GM12878 (cell line): ENCODE measurements at regions not wholly inside any gene's neighbourhood (a gene's known extent, or its start where the extent isn't known, plus 50 kb on each side); places are given as distances from the start of the nearest gene placed in this dataset.

ENCODE experiments used
- EP300 ChIP-seq, 2 experiments: fragments of 150-350 bp in 1 of 2; IDR thresholded peaks; 2 replicates each; pipeline ENCODE4 v1.6.1; 2011 to 2012; ENCODE audit warnings: low read depth in 2 of 2, low read length in 2 of 2, borderline replicate concordance in 1 of 2, improper control_type of control experiment in 1 of 2, inconsistent platforms in 1 of 2; ENCODE audit not compliant: control insufficient read depth in 1 of 2
- RAD21 ChIP-seq: IDR thresholded peaks from 2 replicates; pipeline ENCODE4 v1.6.1; 2011; ENCODE audit warnings: mild to moderate bottlenecking, low read depth, low read length, moderate library complexity; ENCODE audit not compliant: insufficient read depth
- SUZ12 ChIP-seq: fragments of 200-600 bp; sonication (generic); IDR thresholded peaks from one replicate; pipeline ENCODE4 v1.6.1; 2018; ENCODE audit warnings: antibody characterized with exemption, mild to moderate bottlenecking; ENCODE audit not compliant: unreplicated experiment
- TCF12 ChIP-seq: IDR thresholded peaks from 2 replicates; pipeline ENCODE4 v1.6.1; 2011; ENCODE audit warnings: low read depth, mild to moderate bottlenecking, low read length
- ZSCAN29 ChIP-seq: fragments of 450-650 bp; IDR thresholded peaks from 2 replicates; pipeline ENCODE4 v1.6.1; 2017; ENCODE audit warnings: mild to moderate bottlenecking, moderate library complexity
- TF ChIP-seq, protein P1 (sequence below): IDR thresholded peaks from 2 replicates; pipeline ENCODE4 v1.6.1; 2012; ENCODE audit warnings: low read depth, low read length, improper control_type of control experiment
- TF ChIP-seq, protein P2 (sequence below): IDR thresholded peaks from 2 replicates; pipeline ENCODE4 v1.6.1; 2012; ENCODE audit warnings: low read length, inconsistent platforms

DNA sequence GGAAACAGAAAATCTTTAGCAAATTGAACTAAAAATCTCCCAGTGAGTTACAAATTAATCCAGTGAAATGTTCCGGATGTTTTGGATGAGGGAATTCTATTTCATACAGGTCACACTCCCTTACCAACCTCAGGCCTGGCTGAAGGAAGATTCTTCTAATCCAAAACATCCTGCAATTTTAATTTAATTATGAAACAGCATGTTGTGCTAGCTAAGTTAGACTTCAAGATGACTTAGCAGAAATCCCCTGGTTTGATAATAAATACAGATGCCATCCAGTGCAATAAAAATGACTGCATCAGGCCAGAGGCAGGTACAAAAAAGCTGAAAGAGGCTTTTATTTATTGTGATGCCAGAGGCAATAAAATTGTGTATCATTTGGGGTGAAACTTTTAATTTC lies 96.7 kb upstream of the CLDN10 start:
- TF ChIP-seq ZSCAN29: no peak
- TF ChIP-seq, protein P1, sequence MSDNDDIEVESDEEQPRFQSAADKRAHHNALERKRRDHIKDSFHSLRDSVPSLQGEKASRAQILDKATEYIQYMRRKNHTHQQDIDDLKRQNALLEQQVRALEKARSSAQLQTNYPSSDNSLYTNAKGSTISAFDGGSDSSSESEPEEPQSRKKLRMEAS: no peak
- TF ChIP-seq, protein P2, sequence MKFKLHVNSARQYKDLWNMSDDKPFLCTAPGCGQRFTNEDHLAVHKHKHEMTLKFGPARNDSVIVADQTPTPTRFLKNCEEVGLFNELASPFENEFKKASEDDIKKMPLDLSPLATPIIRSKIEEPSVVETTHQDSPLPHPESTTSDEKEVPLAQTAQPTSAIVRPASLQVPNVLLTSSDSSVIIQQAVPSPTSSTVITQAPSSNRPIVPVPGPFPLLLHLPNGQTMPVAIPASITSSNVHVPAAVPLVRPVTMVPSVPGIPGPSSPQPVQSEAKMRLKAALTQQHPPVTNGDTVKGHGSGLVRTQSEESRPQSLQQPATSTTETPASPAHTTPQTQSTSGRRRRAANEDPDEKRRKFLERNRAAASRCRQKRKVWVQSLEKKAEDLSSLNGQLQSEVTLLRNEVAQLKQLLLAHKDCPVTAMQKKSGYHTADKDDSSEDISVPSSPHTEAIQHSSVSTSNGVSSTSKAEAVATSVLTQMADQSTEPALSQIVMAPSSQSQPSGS: no peak
- TF ChIP-seq TCF12: no peak
- no peak for TF ChIP-seq SUZ12
- no peak for TF ChIP-seq RAD21
- TF ChIP-seq EP300 (IDR thresholded peaks at IDR 0.05; ENCODE audit: borderline replicate concordance in 1 of 2, control insufficient read depth in 1 of 2, low read depth in 2 of 2, low read length in 2 of 2): no peak
